Fibroblast of skin of left biceps (primary cell): ENCODE measurements at regions not wholly inside any gene's neighbourhood (a gene's known extent, or its start where the extent isn't known, plus 50 kb on each side); places are given as distances from the start of the nearest gene placed in this dataset.

Experiments used
- DNase-seq, 2 experiments: peaks; one replicate each; pipeline ENCODE4 v3.0.0-alpha.2; 2013; ENCODE audit warnings: low read depth in 2 of 2

DNA sequence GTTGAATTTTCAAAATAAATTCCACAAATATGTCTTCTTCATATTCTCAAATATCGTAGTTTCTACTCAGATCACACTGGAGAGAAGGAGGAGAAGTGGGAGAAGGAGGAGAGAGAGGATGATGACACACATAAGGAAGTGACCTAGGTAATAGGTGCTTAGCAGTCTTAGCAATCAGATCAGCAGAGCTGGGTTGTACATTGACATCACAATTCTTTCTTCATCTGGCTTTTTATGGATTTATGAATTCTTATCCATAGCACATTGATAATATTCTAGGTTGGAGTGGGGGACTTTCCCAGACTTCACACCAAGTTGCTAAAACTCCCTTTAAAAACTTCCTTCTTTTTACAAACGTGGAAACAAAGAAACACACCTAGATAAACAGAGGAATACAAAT is 86.9 kb downstream of the FGF9 start:
- DNase-seq: no peak

DNA sequence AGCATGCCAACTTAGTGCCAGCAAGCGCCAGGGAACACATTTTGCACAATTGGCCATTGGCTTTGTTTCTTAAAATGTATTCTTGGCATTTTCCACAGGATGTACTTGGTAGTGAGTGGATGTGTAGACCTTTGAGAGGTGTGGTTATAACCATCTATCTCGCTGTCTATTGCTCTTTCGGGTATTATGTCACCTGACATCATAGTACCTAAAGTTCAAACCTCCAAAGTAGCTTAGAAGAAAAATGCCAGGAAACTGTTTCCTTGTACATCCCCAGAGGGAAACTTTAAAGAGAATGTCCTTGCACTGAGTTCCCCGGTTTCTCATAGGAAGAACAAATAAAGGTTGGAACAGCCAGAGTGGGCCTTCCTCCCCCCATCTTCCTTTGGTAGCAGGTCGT is 87.6 kb downstream of the FGF9 start:
- DNase-seq: no peak

DNA sequence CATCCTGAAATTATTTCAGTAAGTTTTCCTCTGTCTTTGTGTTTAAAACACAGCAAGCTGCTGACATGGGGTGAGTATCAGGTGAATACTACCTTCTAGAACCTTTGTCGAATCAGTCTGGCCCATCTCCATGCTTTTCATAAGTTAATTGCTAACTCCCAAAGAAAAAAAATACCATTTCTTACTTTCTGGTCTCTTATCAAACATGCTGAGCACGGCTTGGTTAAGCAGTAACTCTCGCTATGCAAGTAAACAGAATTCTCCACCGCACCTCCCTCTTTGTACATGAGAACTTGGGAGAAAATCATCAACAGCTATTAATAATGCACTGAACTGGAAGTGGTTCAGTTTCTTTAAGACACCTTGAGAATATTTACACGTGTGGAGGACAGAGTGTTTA is 88.6 kb downstream of the FGF9 start:
- DNase-seq: no peak

DNA sequence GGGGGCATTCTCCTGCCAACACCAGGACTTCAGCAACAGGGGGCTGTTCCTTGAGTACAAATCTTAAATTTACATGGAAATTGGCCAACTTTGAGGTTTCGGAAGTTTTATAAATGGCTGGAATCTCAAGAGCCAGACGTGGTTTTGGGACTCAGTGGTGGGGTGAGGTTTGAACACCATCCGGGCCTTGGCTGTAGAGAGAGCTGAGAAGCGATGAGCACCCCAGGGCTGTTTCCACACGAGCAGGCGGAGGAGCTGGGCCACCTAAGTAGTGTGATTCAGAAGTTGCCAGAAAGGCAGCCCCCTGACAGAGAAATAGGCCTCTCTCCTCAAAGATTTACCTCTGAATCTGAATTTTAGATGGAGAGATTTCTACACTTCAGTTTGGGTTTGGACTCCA is 89.0 kb downstream of the FGF9 start:
- DNase-seq: no peak

DNA sequence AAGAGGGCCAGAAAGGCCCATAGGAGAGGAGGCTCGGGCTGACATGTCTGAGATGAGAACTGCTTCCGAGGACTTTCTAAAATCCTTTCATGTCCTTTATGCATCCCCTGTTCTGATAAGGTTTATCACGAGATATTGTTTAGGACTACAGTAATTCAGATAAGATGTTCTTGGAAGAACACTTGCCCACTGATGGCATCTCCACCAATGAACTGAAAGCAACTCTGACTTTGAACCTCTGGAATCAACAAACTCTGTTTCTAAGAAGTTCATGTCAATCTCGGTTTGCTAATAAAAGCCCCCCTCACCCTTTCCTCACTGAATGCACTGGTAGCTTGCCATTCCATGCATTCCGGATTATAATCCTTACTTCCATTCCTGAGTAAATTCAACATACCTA is 90.9 kb downstream of the FGF9 start:
- no peak for DNase-seq

DNA sequence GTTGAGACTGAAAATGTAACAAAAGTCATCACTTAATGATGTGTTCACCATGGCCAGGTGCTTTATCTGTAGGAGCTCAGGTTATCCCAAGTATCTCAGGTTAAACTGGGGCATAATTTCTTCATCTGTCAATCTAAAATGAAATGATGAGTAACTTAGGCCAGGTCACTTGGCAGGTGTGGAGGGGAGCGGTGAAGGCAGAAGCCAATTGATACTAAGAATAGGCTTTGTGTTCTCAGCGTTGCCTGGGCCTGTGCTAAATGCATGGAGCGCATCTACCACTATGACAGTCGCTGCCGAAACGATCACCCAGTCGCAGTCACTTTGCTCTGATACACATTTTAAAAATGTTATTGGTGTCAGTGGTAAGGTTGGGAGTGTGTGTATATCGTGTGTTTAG is 91.6 kb downstream of the FGF9 start:
- no peak for DNase-seq

DNA sequence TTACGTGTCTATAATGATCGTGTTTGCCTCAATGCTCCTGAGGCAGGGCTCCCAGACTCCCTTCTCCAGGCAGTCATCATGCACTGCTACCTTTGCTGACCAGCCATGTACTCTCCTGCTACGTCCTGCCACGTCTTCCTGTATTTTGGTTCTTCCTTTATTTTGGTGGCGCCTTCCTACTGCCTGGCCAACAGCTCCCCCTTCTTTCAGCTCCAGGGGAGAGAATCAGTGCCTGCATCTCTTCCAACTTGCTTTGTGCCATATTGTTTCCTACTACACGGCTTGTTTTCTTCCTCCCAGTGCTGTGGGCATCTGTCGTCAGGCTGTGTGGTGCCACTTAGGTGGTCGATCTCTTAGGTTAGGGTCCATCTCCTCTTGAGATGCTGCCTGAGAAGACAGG is 96.2 kb downstream of the FGF9 start:
- DNase-seq: no peak

DNA sequence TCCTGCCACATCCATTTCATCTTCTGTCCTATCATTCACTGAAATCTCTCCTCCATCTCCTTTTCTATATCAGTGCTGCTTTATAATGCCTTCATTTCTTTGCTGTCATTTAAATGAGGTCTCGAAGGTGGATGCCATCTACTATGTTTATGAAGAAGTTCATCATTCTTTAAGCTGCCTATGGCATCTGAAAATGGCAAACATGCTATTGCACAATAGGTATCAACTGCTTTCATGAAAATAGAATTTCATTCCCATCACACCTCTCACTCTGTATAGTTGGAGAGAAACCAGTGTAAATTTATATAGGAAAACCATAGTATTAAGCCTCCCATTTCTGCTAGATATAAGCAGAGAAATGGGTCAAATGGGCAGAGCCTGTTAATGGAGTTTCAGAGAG is 100.2 kb downstream of the FGF9 start:
- no peak for DNase-seq

DNA sequence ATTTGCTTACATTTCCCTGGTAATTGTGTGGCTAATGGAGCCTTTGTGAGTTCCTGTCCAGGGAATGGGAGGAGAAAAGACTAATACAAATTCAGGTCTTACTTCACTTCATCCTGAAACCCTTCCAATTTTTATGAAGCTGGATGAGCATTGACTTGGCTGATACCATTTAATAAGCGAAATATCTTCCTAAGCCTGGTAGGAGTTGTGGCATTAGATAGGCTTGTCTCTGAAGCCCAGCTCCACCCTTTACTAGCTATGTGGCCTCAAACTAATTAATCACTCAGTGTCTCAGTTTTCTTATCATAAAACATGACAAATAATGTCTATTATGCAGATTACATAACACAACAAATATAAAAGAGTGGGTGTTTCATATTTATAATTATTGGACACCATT is 106.3 kb downstream of the FGF9 start:
- no peak for DNase-seq

DNA sequence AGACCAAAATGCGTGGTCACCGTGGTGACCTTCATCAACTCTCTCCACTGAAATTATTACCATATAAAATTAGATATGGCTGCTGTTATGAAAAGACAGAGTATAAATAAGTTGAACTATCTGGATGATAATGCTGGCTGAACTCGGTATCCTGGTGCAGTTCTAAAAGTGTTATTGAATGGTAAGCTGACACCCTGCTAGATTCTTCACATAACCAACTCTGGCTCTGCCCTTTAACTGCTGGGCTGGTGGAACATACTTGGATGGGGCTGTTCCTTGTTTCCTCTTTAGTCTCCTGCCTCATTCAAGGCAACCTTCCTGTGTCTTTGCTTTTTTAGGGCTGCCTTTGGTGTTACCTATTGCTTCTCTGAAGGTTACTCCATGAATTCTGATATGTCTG is 106.9 kb downstream of the FGF9 start:
- DNase-seq: no peak

DNA sequence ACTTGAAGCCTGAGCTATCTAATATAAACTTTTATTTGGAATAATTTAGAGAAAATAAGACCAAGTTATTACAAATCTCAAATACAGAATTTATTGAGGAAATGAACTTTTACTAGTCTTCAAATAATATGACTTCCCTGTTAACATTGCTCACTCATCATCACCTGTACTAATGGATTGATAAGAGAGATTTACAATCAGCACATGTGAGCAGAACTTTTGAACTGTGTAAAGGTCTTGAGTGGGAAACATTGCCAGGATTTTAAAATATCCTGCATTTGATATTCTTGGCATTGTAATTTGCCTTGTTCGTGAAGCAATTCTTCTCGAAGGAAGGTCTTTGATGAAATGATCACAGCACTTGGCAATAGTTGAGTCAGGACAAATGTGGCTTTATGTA is 111.9 kb downstream of the FGF9 start:
- no peak for DNase-seq

DNA sequence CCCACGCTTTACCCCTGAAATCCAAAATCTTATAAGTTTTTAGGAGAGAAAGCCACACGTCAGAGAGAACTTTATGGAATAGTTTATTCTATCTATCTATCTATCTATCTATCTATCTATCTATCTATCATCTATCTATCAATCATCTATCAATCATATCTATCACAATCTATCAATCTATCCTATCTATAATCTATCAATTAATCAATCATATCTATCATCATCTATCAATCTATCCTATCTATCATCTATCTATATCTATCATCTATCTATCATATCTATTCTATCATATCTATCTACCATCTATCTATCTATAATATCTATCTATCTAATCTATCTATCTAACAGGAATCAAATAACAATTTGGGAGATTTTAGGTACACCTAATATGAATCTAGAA is 115.1 kb downstream of the FGF9 start:
- no peak for DNase-seq

DNA sequence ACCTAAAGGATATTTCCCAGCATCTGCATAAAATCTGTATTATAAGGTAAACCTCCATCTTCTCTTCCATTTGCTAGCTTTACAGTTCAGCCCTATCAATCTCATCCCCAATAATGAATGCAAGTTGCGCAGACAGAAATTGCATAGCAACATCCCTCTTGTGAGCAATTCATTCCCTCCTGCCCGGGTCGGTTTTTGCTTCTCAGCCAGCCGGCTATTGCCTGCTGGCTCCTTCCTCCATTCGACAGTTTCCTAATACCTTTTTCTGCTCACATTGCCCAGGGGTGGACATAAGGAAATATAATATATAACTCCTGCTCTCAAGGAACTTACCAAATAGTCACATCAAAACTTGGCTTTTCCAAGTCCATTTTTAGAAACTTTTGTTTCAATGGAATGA is 125.2 kb downstream of the FGF9 start:
- no peak for DNase-seq

DNA sequence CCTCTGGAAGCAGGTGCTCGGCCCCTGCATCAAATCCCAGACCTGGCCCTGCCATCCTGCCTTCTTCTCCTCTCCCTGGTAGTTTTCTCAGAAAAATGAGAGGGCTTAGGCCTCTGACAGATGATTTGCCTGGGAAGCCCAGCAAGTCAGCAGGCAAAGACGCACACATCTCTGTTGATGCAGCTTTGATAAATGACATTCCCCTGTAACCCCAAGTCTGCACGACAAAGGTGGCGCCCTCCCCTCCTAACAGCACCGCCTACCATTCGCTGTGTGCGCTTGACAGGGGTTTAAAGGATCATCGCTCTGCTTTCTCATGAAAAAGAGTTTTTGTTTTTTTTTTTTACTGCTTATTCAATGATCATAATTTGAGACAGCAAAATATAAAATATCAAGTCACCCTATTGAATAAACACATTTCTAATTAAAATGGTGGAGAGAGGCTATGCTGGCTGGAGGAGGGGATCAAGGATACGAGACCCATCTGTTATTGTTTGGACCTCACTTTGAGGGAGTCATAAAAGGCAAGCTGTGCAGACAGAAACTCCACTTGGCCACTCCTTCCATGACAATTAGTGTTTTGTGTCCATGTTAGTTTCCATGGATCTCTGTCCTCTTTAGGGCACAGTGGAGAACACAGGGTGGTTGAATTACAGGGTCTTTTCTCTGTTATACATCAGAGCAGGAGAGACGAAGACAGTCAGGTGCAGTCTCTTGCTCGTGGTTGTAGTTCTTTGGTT is 126.1 kb downstream of the FGF9 start:
- no peak for DNase-seq

DNA sequence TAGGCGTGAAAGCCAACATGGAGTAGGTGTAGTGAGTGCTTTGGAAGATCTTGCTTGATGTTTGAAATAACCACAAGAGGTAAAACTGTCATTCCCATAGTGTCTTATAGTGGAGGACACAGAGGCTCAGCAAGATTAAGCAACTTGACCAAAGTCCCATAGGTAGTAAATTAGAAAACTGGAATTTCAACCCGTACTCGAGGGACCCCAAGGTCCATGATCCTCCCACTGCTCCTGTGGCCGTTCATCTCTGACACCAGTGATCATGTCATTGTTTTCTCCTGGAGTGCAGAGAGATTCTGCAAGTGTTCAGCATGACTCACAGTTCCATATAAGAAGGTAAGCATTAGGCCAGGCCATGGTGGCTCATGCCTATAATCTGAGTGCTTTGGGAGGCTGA is 126.9 kb downstream of the FGF9 start:
- DNase-seq: no peak

DNA sequence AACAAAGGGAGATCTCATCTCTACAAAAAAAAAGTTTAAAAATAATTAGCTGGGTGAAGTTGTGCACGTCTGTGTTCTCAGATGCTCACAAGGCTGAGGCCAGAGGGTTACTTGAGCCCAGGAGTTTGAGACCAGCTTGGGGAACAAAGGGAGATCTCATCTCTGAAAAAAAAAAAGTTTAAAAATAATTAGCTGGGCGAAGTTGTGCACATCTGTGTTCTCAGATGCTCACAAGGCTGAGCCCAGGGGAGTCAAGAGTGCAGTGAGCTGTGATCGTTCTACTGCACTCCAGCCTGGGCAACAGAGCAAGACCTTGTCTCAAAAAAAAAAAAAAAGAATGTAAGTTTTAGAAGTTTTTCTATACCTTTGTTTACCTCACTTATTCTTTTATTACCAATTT is 127.3 kb downstream of the FGF9 start:
- DNase-seq: no peak

DNA sequence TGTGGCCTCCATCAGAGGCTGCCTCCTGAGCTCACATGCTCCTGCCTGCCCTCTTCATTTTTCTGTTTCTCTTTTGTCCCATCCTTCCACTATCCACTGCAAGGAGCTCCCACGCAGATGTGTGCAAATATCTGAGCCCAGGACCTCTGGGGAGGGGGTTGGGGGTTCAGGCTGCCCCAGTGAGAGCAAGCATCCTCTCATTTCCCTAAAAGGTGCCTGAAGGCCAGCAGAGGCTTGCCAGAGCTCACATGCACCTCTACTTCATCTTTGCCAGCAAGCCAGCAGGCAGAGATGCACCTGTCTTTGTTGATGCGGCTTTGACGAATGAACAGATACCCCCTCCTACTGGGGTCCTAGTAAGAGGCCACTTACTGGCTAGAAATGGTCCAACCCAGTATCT is 128.8 kb downstream of the FGF9 start:
- no peak for DNase-seq

DNA sequence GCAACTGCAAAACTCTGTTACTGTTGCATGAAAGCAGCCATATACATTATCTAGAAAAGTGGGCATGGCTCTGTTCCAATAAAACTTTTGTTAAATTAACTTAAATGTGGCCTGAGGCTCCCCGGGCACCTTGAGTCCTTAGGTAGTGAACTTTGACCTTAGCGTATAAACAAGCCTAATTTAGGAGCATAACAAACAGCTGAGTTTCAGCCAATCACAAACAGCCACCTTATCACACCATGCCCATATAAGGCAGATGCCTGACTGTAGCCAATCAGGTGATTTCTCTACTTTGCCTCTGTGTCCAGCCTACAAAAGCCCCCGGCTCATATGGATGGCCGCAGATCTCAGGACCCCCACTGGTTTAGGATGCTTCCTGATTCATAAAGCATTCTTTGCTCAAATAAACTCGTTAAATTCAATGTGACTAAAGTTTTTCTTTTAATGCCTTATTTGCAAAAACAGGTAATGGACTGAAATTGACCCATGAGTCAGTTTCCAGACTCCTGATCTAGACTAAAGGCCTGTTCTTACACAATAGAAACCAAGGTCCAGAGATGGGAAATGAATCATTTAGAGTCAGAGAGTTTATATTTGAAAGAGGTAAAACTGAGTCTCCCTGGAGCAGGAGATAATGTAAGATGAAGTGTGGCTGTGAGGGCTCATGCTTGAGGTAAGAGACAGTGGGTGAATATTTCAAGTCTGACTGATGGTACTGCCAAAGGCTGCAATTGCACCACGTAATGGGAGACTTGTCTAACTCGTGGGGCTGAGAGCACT is 130.2 kb downstream of the FGF9 start:
- no peak for DNase-seq

DNA sequence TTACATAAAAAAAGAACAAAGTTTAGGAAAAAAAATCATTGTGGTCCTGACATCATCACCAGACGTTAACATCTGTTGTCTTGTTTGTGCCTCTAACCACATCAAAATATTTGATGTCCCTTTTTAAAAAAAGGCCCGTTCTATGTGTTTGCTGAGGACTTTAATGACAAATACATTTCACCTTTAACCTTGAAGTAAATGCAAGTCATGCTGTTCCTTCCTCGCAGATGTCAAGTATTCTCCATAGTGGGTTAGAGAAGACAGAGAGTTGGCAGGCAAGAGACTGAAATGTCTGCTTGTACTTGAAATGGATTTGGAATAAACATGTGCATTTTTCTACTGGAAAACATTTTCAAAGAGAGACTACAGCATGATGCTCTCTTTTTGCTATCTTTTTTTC is 134.9 kb downstream of the FGF9 start:
- no peak for DNase-seq

DNA sequence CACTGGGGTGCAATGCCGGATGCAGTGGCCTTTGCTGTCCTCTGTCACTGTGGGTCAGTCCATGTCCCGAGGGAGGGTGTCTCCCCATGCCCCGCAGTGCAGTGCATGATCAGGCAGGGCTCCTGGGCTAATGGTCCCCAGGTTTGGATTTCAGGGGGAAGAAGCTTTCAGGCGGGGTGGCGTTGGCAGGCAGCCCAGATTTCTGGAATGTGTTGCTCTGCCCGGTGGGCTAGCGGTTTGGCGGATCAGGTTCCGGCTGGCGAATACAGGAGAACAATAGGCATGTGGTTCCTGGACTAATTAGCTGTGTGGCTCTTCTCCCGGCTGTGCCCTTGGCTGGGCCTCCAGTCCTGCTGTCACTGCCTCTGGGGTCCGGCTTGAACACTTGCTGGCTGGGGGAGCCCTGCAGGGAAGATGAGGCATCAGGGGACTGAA is 141.3 kb downstream of the FGF9 start:
- no peak for DNase-seq

DNA sequence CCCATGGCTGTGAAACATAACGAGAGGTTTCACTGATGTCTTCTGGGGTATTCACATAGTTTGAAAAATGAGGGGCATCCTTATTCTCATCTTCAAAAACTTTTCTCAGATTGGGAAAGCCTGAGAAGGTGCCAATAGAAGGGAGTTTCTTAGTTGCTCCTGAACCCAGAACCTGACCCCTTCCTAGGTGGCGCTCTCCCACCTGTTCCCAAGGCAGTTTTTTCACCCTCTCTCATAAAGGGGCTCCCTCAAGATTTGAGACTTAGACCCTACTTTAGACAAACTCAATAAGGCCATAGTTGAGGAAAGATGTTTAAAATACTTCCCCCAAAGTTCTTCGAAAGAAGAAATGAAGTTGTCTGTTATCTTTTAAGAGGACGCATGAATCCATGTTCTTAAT is 142.2 kb downstream of the FGF9 start:
- no peak for DNase-seq

DNA sequence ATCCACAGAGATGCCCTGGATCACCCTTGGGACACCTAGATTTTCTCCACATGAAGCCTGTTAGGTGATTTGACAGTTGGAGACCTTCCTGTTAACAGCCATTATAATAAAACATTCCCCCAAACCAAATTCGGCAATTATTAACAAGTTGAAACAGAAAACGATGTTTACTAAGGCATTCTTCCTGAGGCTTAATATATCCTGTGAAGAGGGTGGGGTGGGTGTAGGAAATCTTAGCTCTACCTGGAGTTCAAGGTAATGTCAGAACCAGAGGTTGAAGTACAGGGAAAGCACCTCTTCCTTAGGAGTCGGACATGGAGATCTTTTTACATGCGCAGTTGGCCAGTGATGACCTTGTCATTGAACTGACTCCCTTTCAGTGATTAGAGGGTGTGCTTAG is 143.0 kb downstream of the FGF9 start:
- DNase-seq: no peak

DNA sequence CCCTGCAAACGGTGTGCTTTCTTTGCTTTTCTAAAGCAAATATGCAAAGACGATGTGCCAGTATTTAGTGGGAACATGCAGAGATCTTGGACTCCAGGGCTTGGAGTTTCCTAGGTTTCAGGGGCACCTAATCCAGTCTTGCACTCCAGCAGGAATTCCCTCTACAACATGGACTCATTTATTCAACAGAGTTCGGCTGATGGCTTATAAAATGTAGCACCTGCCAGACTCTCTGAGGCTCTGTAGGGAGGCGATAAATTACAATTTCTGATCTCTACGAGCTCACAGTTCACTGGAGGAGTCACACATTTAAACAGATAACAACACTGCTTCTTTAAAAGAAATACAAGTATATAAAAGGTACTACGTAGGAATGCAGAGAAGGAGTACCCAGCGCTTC is 143.7 kb downstream of the FGF9 start:
- no peak for DNase-seq

DNA sequence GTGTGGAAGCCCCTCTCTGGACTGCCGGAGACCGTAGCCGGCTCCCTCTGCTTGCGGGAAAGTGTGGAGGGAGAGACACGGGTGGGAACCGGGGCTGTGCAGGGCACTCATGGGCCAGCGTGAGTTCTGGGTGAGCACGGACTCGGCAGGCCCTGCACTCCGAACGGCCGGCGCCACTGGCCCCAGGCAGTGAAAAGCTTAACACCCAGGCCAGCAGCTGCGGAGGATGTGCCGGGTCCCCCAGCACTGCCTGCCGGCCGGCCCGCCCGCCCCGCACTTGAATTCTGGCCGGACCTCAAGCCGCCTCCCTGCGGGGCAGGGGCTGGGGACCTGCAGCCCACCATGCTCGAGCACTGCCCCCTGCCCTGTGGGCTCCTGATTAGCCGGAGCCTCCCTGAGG is 147.0 kb downstream of the FGF9 start:
- DNase-seq: no peak
